Fibroblast of mammary gland (primary cell): ENCODE measurements at regions not wholly inside any gene's neighbourhood (a gene's known extent, or its start where the extent isn't known, plus 50 kb on each side); places are given as distances from the start of the nearest gene placed in this dataset.

ENCODE experiments used
- DNase-seq: peaks from one replicate; pipeline ENCODE4 v3.0.0-alpha.2; 2010; ENCODE audit warnings: low read depth
- H3K4me3 ChIP-seq: 2 replicates; pipeline ENCODE4 v1.5.1; 2011; ENCODE audit warnings: low read depth, mild to moderate bottlenecking, low read length, moderate library complexity; ENCODE audit not compliant: control insufficient read depth
- TF ChIP-seq, protein P1 (sequence below): conservative IDR thresholded peaks from 2 replicates; pipeline ENCODE4 v1.5.1; 2011; ENCODE audit warnings: low read depth, low read length, inconsistent platforms; ENCODE audit not compliant: control insufficient read depth, insufficient read depth

GRCh38 chr5:2506603-2507002 is 244.9 kb downstream of the IRX2 start:
- DNase-seq: no peak
- H3K4me3 ChIP-seq: no peak overlapping the region
- TF ChIP-seq, protein P1, sequence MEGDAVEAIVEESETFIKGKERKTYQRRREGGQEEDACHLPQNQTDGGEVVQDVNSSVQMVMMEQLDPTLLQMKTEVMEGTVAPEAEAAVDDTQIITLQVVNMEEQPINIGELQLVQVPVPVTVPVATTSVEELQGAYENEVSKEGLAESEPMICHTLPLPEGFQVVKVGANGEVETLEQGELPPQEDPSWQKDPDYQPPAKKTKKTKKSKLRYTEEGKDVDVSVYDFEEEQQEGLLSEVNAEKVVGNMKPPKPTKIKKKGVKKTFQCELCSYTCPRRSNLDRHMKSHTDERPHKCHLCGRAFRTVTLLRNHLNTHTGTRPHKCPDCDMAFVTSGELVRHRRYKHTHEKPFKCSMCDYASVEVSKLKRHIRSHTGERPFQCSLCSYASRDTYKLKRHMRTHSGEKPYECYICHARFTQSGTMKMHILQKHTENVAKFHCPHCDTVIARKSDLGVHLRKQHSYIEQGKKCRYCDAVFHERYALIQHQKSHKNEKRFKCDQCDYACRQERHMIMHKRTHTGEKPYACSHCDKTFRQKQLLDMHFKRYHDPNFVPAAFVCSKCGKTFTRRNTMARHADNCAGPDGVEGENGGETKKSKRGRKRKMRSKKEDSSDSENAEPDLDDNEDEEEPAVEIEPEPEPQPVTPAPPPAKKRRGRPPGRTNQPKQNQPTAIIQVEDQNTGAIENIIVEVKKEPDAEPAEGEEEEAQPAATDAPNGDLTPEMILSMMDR: no peak

GRCh38 chr5:2505217-2505616 is 246.3 kb downstream of the IRX2 start:
- DNase-seq: no peak
- TF ChIP-seq, protein P1: no peak
- H3K4me3 ChIP-seq: no peak overlapping the region

DNA sequence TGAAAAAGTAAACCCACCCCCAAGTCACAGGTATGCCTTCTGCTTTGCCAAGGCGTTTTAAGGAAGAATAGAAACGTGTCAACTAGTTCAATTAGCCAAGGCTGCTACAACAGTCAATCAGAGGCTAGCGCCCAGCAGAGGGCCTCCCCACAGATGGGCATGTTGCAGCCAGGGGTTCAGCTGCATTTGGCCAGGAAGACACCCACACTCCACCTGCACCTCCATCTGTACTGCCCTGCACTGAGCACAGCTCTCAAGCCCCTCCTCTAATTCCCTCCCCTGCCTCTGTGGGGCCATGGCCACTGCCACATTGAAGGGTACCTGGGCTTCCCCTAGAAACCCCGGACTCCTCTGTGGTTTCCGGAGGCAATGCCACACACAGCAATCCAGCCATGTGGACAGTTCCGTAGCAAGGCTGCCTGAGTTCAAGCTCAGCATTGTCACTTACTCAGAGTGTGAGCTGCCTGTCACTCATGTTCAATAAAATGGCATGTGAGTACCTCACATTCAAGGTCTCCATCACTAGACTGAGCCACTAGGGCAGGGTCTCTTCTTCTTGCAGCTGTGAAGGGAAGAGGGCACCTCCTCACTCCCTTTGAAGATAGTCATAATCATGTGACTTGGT is 248.4 kb downstream of the IRX2 start:
- TF ChIP-seq, protein P1: no peak
- H3K4me3 ChIP-seq: no peak overlapping the region
- DNase-seq: no peak

GRCh38 chr5:2499917-2500316 is 251.6 kb downstream of the IRX2 start:
- TF ChIP-seq, protein P1: no peak
- DNase-seq: no peak
- H3K4me3 ChIP-seq: no peak overlapping the region

- H3K4me3 ChIP-seq: no peak overlapping the region
- DNase-seq: no peak
- TF ChIP-seq, protein P1: no peak
Measured at GRCh38 chr5:2496891-2497290, 254.6 kb downstream of the IRX2 start.

- DNase-seq: no peak
- TF ChIP-seq, protein P1: no peak
- no peak overlapping the region for H3K4me3 ChIP-seq
Measured at GRCh38 chr5:2496126-2496525, 255.4 kb downstream of the IRX2 start.

GRCh38 chr5:2493356-2493755 is 258.1 kb downstream of the IRX2 start:
- TF ChIP-seq, protein P1: no peak
- H3K4me3 ChIP-seq: no peak overlapping the region
- DNase-seq: no peak
